ENCODE measurements at regions not wholly inside any gene's neighbourhood (a gene's known extent, or its start where the extent isn't known, plus 50 kb on each side); places are given as distances from the start of the nearest gene placed in this dataset.

- H4K20me1 ChIP-seq (ENCODE audit: control insufficient read depth, insufficient read depth, low read length, poor library complexity, severe bottlenecking) = no peaks in the 10 kb centered on the region
- H3K27me3 Mint-ChIP-seq = no peaks in the 10 kb centered on the region
- H2AFZ ChIP-seq (ENCODE audit: insufficient read depth, low read depth, low read length, poor library complexity, severe bottlenecking) = no peak overlapping the region
- H3K27ac ChIP-seq (ENCODE audit: low read length in 2 of 2) = no peak overlapping the region
- H3K27ac Mint-ChIP-seq = no peak overlapping the region
- intact Hi-C loops (cut with micrococcal nuclease) = no loop called here
- H3K9me3 ChIP-seq (ENCODE audit: control extremely low read depth in 1 of 3, control insufficient read depth in 2 of 3, insufficient read depth in 1 of 3, low read length in 2 of 3) = peaks cover 0 to 5% (median 0%) of the 10 kb centered on the region in 3 donors
- no peaks in the 10 kb centered on the region for H3K27me3 ChIP-seq (replicated peaks in 1 of 4; ENCODE audit: control extremely low read depth in 1 of 4, control insufficient read depth in 3 of 4, insufficient read depth in 4 of 4, low read length in 3 of 4)
- POLR2A ChIA-PET = no interaction called here
- no peaks in the 10 kb centered on the region for H3K4me1 ChIP-seq (ENCODE audit: control insufficient read depth in 2 of 2, insufficient read depth in 2 of 2, low read length in 2 of 2)
- CTCF ChIA-PET = no interaction called here
- H3K36me3 ChIP-seq (replicated peaks in 1 of 2; ENCODE audit: control extremely low read depth in 1 of 2, control insufficient read depth in 1 of 2, extremely low read depth in 1 of 2, insufficient read depth in 2 of 2, low read length in 1 of 2) = no peaks in the 10 kb centered on the region
- ATAC-seq (ENCODE audit: low read depth) = no peak
- no peak overlapping the region for H3K4me3 ChIP-seq (ENCODE audit: control extremely low read depth in 1 of 5, extremely low read depth in 1 of 5, insufficient read depth in 1 of 5, low read depth in 2 of 5, low read length in 4 of 5)
- H3K9ac ChIP-seq (ENCODE audit: low read length) = no peak overlapping the region
- no peak overlapping the region for H3K4me3 Mint-ChIP-seq
- TF ChIP-seq EZH2 (IDR thresholded peaks at IDR 0.05; ENCODE audit: borderline replicate concordance, insufficient read depth, low read depth, low read length, poor library complexity, severe bottlenecking) (no peak), CTCF (IDR thresholded peaks at IDR 0.05) (no peak)
- no peak overlapping the region for H3K4me2 ChIP-seq (replicated peaks; ENCODE audit: low read depth, low read length, poor library complexity, severe bottlenecking)
- H3K9me3 Mint-ChIP-seq (ENCODE audit: insufficient read depth) = peaks cover 4% of the 10 kb centered on the region
- no peaks in the 10 kb centered on the region for H3K4me1 Mint-ChIP-seq
- 17% methylated on average over 1 of the region's 3 CpGs for WGBS (ENCODE audit: insufficient coverage)
- no peaks in the 10 kb centered on the region for H3K79me2 ChIP-seq (ENCODE audit: control insufficient read depth, insufficient read depth, low read length)
- DNase-seq = no peak
Measured at GRCh38 chr10:106011250-106011649, 1153.3 kb downstream of the SORCS1 start.

GRCh38 chr10:106000721-106001120 is 1163.8 kb downstream of the SORCS1 start:
- H3K9me3 ChIP-seq (ENCODE audit: control extremely low read depth in 1 of 3, control insufficient read depth in 2 of 3, insufficient read depth in 1 of 3, low read length in 2 of 3) = peaks cover 0 to 3% (median 0%) of the 10 kb centered on the region in 3 donors
- ChIA-PET POLR2A (no interaction called here), CTCF (no interaction called here)
- ATAC-seq (ENCODE audit: low read depth) = no peak
- no peaks in the 10 kb centered on the region for H4K20me1 ChIP-seq (ENCODE audit: control insufficient read depth, insufficient read depth, low read length, poor library complexity, severe bottlenecking)
- no peaks in the 10 kb centered on the region for H3K4me1 Mint-ChIP-seq
- H3K27me3 ChIP-seq (replicated peaks in 1 of 4; ENCODE audit: control extremely low read depth in 1 of 4, control insufficient read depth in 3 of 4, insufficient read depth in 4 of 4, low read length in 3 of 4) = no peaks in the 10 kb centered on the region
- H3K36me3 ChIP-seq (replicated peaks in 1 of 2; ENCODE audit: control extremely low read depth in 1 of 2, control insufficient read depth in 1 of 2, extremely low read depth in 1 of 2, insufficient read depth in 2 of 2, low read length in 1 of 2) = no peaks in the 10 kb centered on the region
- H3K4me2 ChIP-seq (replicated peaks; ENCODE audit: low read depth, low read length, poor library complexity, severe bottlenecking) = no peak overlapping the region
- H3K9me3 Mint-ChIP-seq (ENCODE audit: insufficient read depth) = peaks cover 3% of the 10 kb centered on the region
- H3K27ac ChIP-seq (ENCODE audit: low read length in 2 of 2) = no peak overlapping the region
- no peak overlapping the region for H2AFZ ChIP-seq (ENCODE audit: insufficient read depth, low read depth, low read length, poor library complexity, severe bottlenecking)
- no peaks in the 10 kb centered on the region for H3K4me1 ChIP-seq (ENCODE audit: control insufficient read depth in 2 of 2, insufficient read depth in 2 of 2, low read length in 2 of 2)
- no peak overlapping the region for H3K4me3 ChIP-seq (ENCODE audit: control extremely low read depth in 1 of 5, extremely low read depth in 1 of 5, insufficient read depth in 1 of 5, low read depth in 2 of 5, low read length in 4 of 5)
- WGBS (ENCODE audit: insufficient coverage) = no CpG with 5 or more reads among the region's 2 CpGs
- no peak overlapping the region for H3K4me3 Mint-ChIP-seq
- H3K27me3 Mint-ChIP-seq = no peaks in the 10 kb centered on the region
- DNase-seq = no peak
- H3K27ac Mint-ChIP-seq = no peak overlapping the region
- no peaks in the 10 kb centered on the region for H3K79me2 ChIP-seq (ENCODE audit: control insufficient read depth, insufficient read depth, low read length)
- intact Hi-C loops (cut with micrococcal nuclease) = no loop called here
- H3K9ac ChIP-seq (ENCODE audit: low read length) = no peak overlapping the region
- no peak for TF ChIP-seq EZH2 (IDR thresholded peaks at IDR 0.05; ENCODE audit: borderline replicate concordance, insufficient read depth, low read depth, low read length, poor library complexity, severe bottlenecking)
- no peak for TF ChIP-seq CTCF (IDR thresholded peaks at IDR 0.05)

Measured in B cell (primary cell).